Activated T-helper 17 cell treated with anti-CD3 and anti-CD28 coated beads, Interleukin-2, amount 50 U/mL, for 72 hours (primary cell): ENCODE measurements at regions not wholly inside any gene's neighbourhood (a gene's known extent, or its start where the extent isn't known, plus 50 kb on each side); places are given as distances from the start of the nearest gene placed in this dataset.
"Not testable (repeated sequence)": the region's sequence is repeated elsewhere in the genome, so short reads cannot be mapped to it uniquely, and the experiment has no call there.

Experiments
- ATAC-seq: fragments of 150-1000 bp; cut with Tn5 transposase; replicated peaks from 2 replicates; pipeline ENCODE4 v1.10.0; 2021; ENCODE audit warnings: mild to moderate bottlenecking, moderate library complexity
- H3K27ac Mint-ChIP-seq: one replicate; pipeline ENCODE4 v1.8.0; 2022; ENCODE audit warnings: mixed read lengths
- H3K27me3 Mint-ChIP-seq: one replicate; pipeline ENCODE4 v1.8.0; 2022; ENCODE audit warnings: mixed read lengths
- H3K36me3 Mint-ChIP-seq: one replicate; pipeline ENCODE4 v1.8.0; 2022; ENCODE audit warnings: low read depth, mild to moderate bottlenecking, mixed read lengths
- H3K4me1 Mint-ChIP-seq: one replicate; pipeline ENCODE4 v1.8.0; 2022; ENCODE audit warnings: mixed read lengths
- H3K4me3 Mint-ChIP-seq: one replicate; pipeline ENCODE4 v1.8.0; 2022; ENCODE audit warnings: mild to moderate bottlenecking, mixed read lengths
- H3K9me3 Mint-ChIP-seq: one replicate; pipeline ENCODE4 v1.8.0; 2022; ENCODE audit warnings: mixed read lengths

- Mint-ChIP-seq H3K27me3 (no peaks in the 10 kb centered on the region), H3K27ac (no peak overlapping the region), H3K9me3 (no peaks in the 10 kb centered on the region), H3K4me3 (no peak overlapping the region), H3K36me3 (no peaks in the 10 kb centered on the region), H3K4me1 (no peaks in the 10 kb centered on the region)
- ATAC-seq = no peak
Observed at GRCh38 chr10:85402541-85402940, 964.1 kb downstream of the GRID1 start.

- H3K27ac Mint-ChIP-seq = no peak overlapping the region
- no peaks in the 10 kb centered on the region for H3K36me3 Mint-ChIP-seq
- ATAC-seq = no peak
- H3K9me3 Mint-ChIP-seq = no peaks in the 10 kb centered on the region
- no peak overlapping the region for H3K4me3 Mint-ChIP-seq
- H3K27me3 Mint-ChIP-seq = peaks cover 6% of the 10 kb centered on the region
- no peaks in the 10 kb centered on the region for H3K4me1 Mint-ChIP-seq
Observed at GRCh38 chr10:85407088-85407487, 959.5 kb downstream of the GRID1 start.

GRCh38 chr10:85408388-85408787 is 958.2 kb downstream of the GRID1 start:
- no peak overlapping the region for H3K4me3 Mint-ChIP-seq
- no peak overlapping the region for H3K27ac Mint-ChIP-seq
- H3K9me3 Mint-ChIP-seq = no peaks in the 10 kb centered on the region
- H3K36me3 Mint-ChIP-seq = no peaks in the 10 kb centered on the region
- H3K4me1 Mint-ChIP-seq = no peaks in the 10 kb centered on the region
- H3K27me3 Mint-ChIP-seq = peaks cover 14% of the 10 kb centered on the region
- ATAC-seq = no peak

GRCh38 chr10:85410586-85410985 is 956.0 kb downstream of the GRID1 start:
- not testable (repeated sequence) for H3K27ac Mint-ChIP-seq, H3K4me3 Mint-ChIP-seq, H3K9me3 Mint-ChIP-seq, H3K4me1 Mint-ChIP-seq, ATAC-seq, H3K36me3 Mint-ChIP-seq
- H3K27me3 Mint-ChIP-seq = peaks cover 25% of the 10 kb centered on the region

GRCh38 chr10:85413570-85413969 is 953.0 kb downstream of the GRID1 start:
- no peak for ATAC-seq
- H3K27me3 Mint-ChIP-seq = peaks cover 25% of the 10 kb centered on the region
- H3K9me3 Mint-ChIP-seq = peaks cover 3% of the 10 kb centered on the region
- no peaks in the 10 kb centered on the region for H3K36me3 Mint-ChIP-seq
- no peaks in the 10 kb centered on the region for H3K4me1 Mint-ChIP-seq
- no peak overlapping the region for H3K4me3 Mint-ChIP-seq
- no peak overlapping the region for H3K27ac Mint-ChIP-seq

- no peak overlapping the region for H3K4me3 Mint-ChIP-seq
- no peak for ATAC-seq
- H3K36me3 Mint-ChIP-seq = no peaks in the 10 kb centered on the region
- no peak overlapping the region for H3K27ac Mint-ChIP-seq
- H3K4me1 Mint-ChIP-seq = no peaks in the 10 kb centered on the region
- no peaks in the 10 kb centered on the region for H3K9me3 Mint-ChIP-seq
- H3K27me3 Mint-ChIP-seq = peaks cover 4% of the 10 kb centered on the region
Observed at GRCh38 chr10:85420501-85421191, 945.9 kb downstream of the GRID1 start.

- Mint-ChIP-seq H3K4me3 (no peak overlapping the region), H3K36me3 (no peaks in the 10 kb centered on the region), H3K4me1 (no peaks in the 10 kb centered on the region), H3K27me3 (peaks cover 4% of the 10 kb centered on the region), H3K27ac (no peak overlapping the region), H3K9me3 (no peaks in the 10 kb centered on the region)
- no peak for ATAC-seq
Observed at GRCh38 chr10:85421421-85421820, 945.2 kb downstream of the GRID1 start.

GRCh38 chr10:85429126-85429525 is 937.5 kb downstream of the GRID1 start:
- Mint-ChIP-seq H3K4me1 (no peaks in the 10 kb centered on the region), H3K27ac (no peak overlapping the region), H3K4me3 (no peak overlapping the region), H3K36me3 (no peaks in the 10 kb centered on the region), H3K27me3 (peaks cover 9% of the 10 kb centered on the region), H3K9me3 (no peaks in the 10 kb centered on the region)
- ATAC-seq = no peak

- H3K4me3 Mint-ChIP-seq = no peak overlapping the region
- H3K4me1 Mint-ChIP-seq = no peaks in the 10 kb centered on the region
- no peak overlapping the region for H3K27ac Mint-ChIP-seq
- no peaks in the 10 kb centered on the region for H3K9me3 Mint-ChIP-seq
- H3K36me3 Mint-ChIP-seq = no peaks in the 10 kb centered on the region
- ATAC-seq = no peak
- peaks cover 9% of the 10 kb centered on the region for H3K27me3 Mint-ChIP-seq
Observed at GRCh38 chr10:85430991-85431390, 935.6 kb downstream of the GRID1 start.

GRCh38 chr10:85433248-85433647 is 933.3 kb downstream of the GRID1 start:
- no peaks in the 10 kb centered on the region for H3K9me3 Mint-ChIP-seq
- no peaks in the 10 kb centered on the region for H3K36me3 Mint-ChIP-seq
- no peak overlapping the region for H3K4me3 Mint-ChIP-seq
- H3K27ac Mint-ChIP-seq = no peak overlapping the region
- no peaks in the 10 kb centered on the region for H3K4me1 Mint-ChIP-seq
- peaks cover 18% of the 10 kb centered on the region for H3K27me3 Mint-ChIP-seq
- no peak for ATAC-seq

- Mint-ChIP-seq H3K27ac (no peak overlapping the region), H3K27me3 (no peaks in the 10 kb centered on the region), H3K4me1 (no peaks in the 10 kb centered on the region), H3K9me3 (no peaks in the 10 kb centered on the region), H3K36me3 (no peaks in the 10 kb centered on the region), H3K4me3 (no peak overlapping the region)
- no peak for ATAC-seq
Observed at GRCh38 chr10:85444868-85445267, 921.7 kb downstream of the GRID1 start.

- H3K27me3 Mint-ChIP-seq = no peaks in the 10 kb centered on the region
- no peak overlapping the region for H3K27ac Mint-ChIP-seq
- H3K36me3 Mint-ChIP-seq = no peaks in the 10 kb centered on the region
- no peak overlapping the region for H3K4me3 Mint-ChIP-seq
- no peaks in the 10 kb centered on the region for H3K9me3 Mint-ChIP-seq
- ATAC-seq = no peak
- no peaks in the 10 kb centered on the region for H3K4me1 Mint-ChIP-seq
Observed at GRCh38 chr10:85445702-85446101, 920.9 kb downstream of the GRID1 start.

GRCh38 chr10:85446827-85447226 is 919.8 kb downstream of the GRID1 start:
- no peaks in the 10 kb centered on the region for H3K27me3 Mint-ChIP-seq
- no peak overlapping the region for H3K4me3 Mint-ChIP-seq
- no peak for ATAC-seq
- H3K27ac Mint-ChIP-seq = no peak overlapping the region
- no peaks in the 10 kb centered on the region for H3K4me1 Mint-ChIP-seq
- H3K36me3 Mint-ChIP-seq = no peaks in the 10 kb centered on the region
- H3K9me3 Mint-ChIP-seq = no peaks in the 10 kb centered on the region

GRCh38 chr10:85447690-85448089 is 918.9 kb downstream of the GRID1 start:
- H3K36me3 Mint-ChIP-seq = no peaks in the 10 kb centered on the region
- no peak overlapping the region for H3K4me3 Mint-ChIP-seq
- no peaks in the 10 kb centered on the region for H3K9me3 Mint-ChIP-seq
- no peaks in the 10 kb centered on the region for H3K27me3 Mint-ChIP-seq
- no peaks in the 10 kb centered on the region for H3K4me1 Mint-ChIP-seq
- no peak for ATAC-seq
- H3K27ac Mint-ChIP-seq = no peak overlapping the region

GRCh38 chr10:85448716-85449115 is 917.9 kb downstream of the GRID1 start:
- Mint-ChIP-seq H3K36me3 (no peaks in the 10 kb centered on the region), H3K4me3 (no peak overlapping the region), H3K27ac (no peak overlapping the region), H3K4me1 (no peaks in the 10 kb centered on the region), H3K9me3 (no peaks in the 10 kb centered on the region), H3K27me3 (peaks cover 5% of the 10 kb centered on the region)
- ATAC-seq = no peak

GRCh38 chr10:85454386-85454785 is 912.2 kb downstream of the GRID1 start:
- Mint-ChIP-seq H3K27me3 (peaks cover 14% of the 10 kb centered on the region), H3K9me3 (no peaks in the 10 kb centered on the region), H3K4me3 (no peak overlapping the region), H3K27ac (no peak overlapping the region), H3K4me1 (no peaks in the 10 kb centered on the region), H3K36me3 (no peaks in the 10 kb centered on the region)
- no peak for ATAC-seq
